LNCAP (cell line): ENCODE measurements at regions not wholly inside any gene's neighbourhood (a gene's known extent, or its start where the extent isn't known, plus 50 kb on each side); places are given as distances from the start of the nearest gene placed in this dataset.

Source experiments
- CTCF ChIP-seq: fragments of 450-650 bp; IDR thresholded peaks from 2 replicates; pipeline ENCODE4 v1.5.1; 2017; ENCODE audit warnings: mild to moderate bottlenecking

- no peak for TF ChIP-seq CTCF
Measured at GRCh38 chr5:54882841-54883240, 102.6 kb downstream of the ESM1 start.

- TF ChIP-seq CTCF, result no peak
Measured at GRCh38 chr5:54882101-54882500, 103.3 kb downstream of the ESM1 start.

- TF ChIP-seq CTCF, result no peak
Measured at GRCh38 chr5:54881286-54882005, 103.9 kb downstream of the ESM1 start.

- no peak for TF ChIP-seq CTCF
Measured at GRCh38 chr5:54876976-54877375, 108.4 kb downstream of the ESM1 start.

GRCh38 chr5:54876556-54876955 lies 108.8 kb downstream of the ESM1 start:
- TF ChIP-seq CTCF, result no peak

- TF ChIP-seq CTCF, result no peak
Measured at GRCh38 chr5:54874337-54875021, 110.9 kb downstream of the ESM1 start.

- no peak for TF ChIP-seq CTCF
Measured at GRCh38 chr5:54873691-54874090, 111.7 kb downstream of the ESM1 start.
